ENCODE measurements at regions not wholly inside any gene's neighbourhood (a gene's known extent, or its start where the extent isn't known, plus 50 kb on each side); places are given as distances from the start of the nearest gene placed in this dataset.

DNA sequence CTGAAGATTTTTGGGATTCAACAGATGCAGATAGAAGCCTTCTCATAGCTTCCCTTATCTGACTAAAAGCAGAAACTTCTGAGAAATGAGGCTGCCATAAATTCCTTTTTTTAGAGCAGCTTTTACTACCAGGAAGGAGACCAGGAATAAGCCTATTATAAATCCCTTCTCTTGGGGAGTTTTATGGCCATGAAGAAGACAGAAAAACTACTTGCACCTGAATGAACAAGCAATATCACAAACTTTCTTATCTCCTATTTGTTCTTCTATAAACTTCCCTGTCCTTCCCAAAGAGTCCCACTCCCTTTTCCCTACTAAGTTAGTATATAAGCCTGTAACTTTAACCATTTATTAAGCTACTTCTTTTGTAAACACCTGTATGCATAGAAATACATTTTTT, 603.1 kb downstream of the NSUN3 start:
- TF ChIP-seq, protein P1, sequence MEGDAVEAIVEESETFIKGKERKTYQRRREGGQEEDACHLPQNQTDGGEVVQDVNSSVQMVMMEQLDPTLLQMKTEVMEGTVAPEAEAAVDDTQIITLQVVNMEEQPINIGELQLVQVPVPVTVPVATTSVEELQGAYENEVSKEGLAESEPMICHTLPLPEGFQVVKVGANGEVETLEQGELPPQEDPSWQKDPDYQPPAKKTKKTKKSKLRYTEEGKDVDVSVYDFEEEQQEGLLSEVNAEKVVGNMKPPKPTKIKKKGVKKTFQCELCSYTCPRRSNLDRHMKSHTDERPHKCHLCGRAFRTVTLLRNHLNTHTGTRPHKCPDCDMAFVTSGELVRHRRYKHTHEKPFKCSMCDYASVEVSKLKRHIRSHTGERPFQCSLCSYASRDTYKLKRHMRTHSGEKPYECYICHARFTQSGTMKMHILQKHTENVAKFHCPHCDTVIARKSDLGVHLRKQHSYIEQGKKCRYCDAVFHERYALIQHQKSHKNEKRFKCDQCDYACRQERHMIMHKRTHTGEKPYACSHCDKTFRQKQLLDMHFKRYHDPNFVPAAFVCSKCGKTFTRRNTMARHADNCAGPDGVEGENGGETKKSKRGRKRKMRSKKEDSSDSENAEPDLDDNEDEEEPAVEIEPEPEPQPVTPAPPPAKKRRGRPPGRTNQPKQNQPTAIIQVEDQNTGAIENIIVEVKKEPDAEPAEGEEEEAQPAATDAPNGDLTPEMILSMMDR (IDR thresholded peaks at IDR 0.05) = no peak
- no peak for TF ChIP-seq POLR2A (IDR thresholded peaks at IDR 0.05)
- H3K4me1 ChIP-seq = no peaks in the 10 kb centered on the region
- DNase-seq = no peak
- no peaks in the 10 kb centered on the region for H3K27me3 ChIP-seq
- no peaks in the 10 kb centered on the region for H3K36me3 ChIP-seq
- H3K27ac ChIP-seq = no peak overlapping the region
- H3K9me3 ChIP-seq = no peaks in the 10 kb centered on the region
- no peak overlapping the region for H3K4me3 ChIP-seq
- intact Hi-C loops (cut with DNase I) = no loop called here

GRCh38 chr3:94671078-94671477, 608.2 kb downstream of the NSUN3 start:
- DNase-seq = no peak
- Histone ChIP-seq H3K4me3 (no peak overlapping the region), H3K36me3 (no peaks in the 10 kb centered on the region), H3K4me1 (no peaks in the 10 kb centered on the region), H3K27ac (no peak overlapping the region), H3K27me3 (no peaks in the 10 kb centered on the region), H3K9me3 (no peaks in the 10 kb centered on the region)
- TF ChIP-seq, protein P1 (IDR thresholded peaks at IDR 0.05) = no peak
- TF ChIP-seq POLR2A (IDR thresholded peaks at IDR 0.05) = no peak
- intact Hi-C loops (cut with DNase I) = no loop called here

GRCh38 chr3:94673876-94674275, 611.0 kb downstream of the NSUN3 start:
- Histone ChIP-seq H3K36me3 (no peaks in the 10 kb centered on the region), H3K9me3 (peaks cover 0 to 8% (median 0%) of the 10 kb centered on the region in 3 donors), H3K27me3 (no peaks in the 10 kb centered on the region), H3K4me1 (no peaks in the 10 kb centered on the region), H3K4me3 (no peak overlapping the region), H3K27ac (no peak overlapping the region)
- WGBS, 2 donors = 74 to 76% methylated on average over 1 of the region's 1 CpG
- intact Hi-C loops (cut with DNase I) = no loop called here
- TF ChIP-seq POLR2A (IDR thresholded peaks at IDR 0.05) = no peak
- TF ChIP-seq, protein P1 (IDR thresholded peaks at IDR 0.05) = no peak
- no peak for DNase-seq

DNA sequence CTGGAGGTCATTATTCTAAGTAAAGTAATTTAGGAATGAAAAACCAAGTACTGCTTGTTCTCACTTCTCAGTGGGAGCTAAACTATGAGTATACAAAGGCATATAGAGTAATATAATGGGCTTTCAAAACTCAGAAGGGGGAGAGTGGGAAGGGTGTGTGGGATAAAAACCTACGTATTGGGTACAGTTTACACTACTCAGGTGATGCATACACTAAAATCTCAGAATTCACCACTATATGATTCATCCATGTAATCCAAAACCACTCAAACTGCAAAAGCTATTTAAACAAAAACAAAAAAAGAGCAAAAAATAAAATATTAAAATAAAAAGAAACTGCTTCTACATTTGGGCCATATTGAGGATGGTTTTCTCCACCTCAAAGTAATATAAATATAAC, 623.3 kb downstream of the NSUN3 start:
- intact Hi-C loops (cut with DNase I) = no loop called here
- Histone ChIP-seq H3K4me3 (no peak overlapping the region), H3K27me3 (no peaks in the 10 kb centered on the region), H3K9me3 (no peaks in the 10 kb centered on the region), H3K36me3 (no peaks in the 10 kb centered on the region), H3K4me1 (no peaks in the 10 kb centered on the region), H3K27ac (no peak overlapping the region)
- no peak for DNase-seq
- TF ChIP-seq POLR2A (IDR thresholded peaks at IDR 0.05) = no peak
- TF ChIP-seq, protein P1 (IDR thresholded peaks at IDR 0.05) = no peak
- 59 to 82% methylated on average over 1 of the region's 1 CpG for WGBS, 2 donors

DNA sequence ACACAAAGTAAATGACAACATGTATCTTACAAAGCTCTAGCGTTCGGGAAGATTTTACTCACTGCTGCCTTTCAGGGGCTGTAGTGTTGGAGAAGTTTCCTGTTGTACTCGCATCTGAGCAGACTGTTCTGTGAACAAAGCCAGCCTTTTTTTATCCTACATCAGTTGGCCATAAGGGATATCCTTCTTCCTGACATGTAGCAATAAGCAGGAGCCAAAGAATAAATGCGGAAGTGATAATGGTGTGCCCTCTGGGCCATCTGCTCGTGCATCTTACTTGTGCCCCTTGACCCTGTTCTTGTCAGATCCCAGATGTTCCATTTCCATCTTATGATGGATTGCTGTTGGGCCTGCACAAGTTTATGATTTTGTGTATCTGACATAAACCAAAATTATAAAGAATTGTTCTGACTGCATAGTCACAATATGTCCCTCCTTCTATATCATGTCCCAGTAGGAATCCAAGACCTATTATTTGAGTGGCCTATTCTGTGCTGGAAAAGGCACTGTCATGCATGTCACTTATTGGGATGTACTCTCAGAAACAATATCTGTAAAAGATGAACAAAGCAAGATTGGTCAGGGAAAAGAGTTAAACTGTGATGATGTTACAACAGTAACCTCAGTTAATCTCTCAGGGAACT, 631.3 kb downstream of the NSUN3 start:
- DNase-seq = no peak
- WGBS, 2 donors = 43 to 58% methylated on average over 5 of the region's 5 CpGs
- Histone ChIP-seq H3K4me1 (no peaks in the 10 kb centered on the region), H3K27ac (no peak overlapping the region), H3K27me3 (no peaks in the 10 kb centered on the region), H3K4me3 (no peak overlapping the region), H3K9me3 (no peaks in the 10 kb centered on the region), H3K36me3 (no peaks in the 10 kb centered on the region)
- TF ChIP-seq, protein P1 (IDR thresholded peaks at IDR 0.05) = no peak
- TF ChIP-seq POLR2A (IDR thresholded peaks at IDR 0.05) = no peak
- intact Hi-C loops (cut with DNase I) = no loop called here
